ENCODE measurements at regions not wholly inside any gene's neighbourhood (a gene's known extent, or its start where the extent isn't known, plus 50 kb on each side); places are given as distances from the start of the nearest gene placed in this dataset.

DNA sequence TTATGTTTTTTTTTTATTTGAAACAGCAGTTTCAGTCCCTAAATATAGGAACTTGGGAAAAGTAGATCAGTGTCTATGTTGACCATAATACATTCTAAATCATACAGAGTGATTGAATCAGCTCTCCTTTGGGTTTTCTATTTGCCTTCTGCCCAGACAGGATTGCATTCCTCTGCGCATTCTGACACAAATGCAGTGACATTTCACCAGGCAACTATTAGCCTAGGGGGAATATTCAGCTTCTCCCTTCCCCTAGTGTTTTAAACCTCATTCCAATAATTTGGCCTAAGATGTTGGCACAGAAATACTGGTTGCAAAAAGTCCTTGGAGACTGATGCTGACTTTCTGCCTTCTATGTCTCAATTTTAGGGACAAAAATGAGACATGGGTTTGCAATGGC lies 172.8 kb downstream of the PTGER3 start:
- no peak for TF ChIP-seq RAD21 (IDR thresholded peaks at IDR 0.05; ENCODE audit: low read depth)
- TF ChIP-seq TEAD4 (IDR thresholded peaks at IDR 0.05) = no peak
- TF ChIP-seq ZBTB7A (IDR thresholded peaks at IDR 0.05; ENCODE audit: low read depth) = no peak
- TF ChIP-seq, protein P1, sequence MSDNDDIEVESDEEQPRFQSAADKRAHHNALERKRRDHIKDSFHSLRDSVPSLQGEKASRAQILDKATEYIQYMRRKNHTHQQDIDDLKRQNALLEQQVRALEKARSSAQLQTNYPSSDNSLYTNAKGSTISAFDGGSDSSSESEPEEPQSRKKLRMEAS (IDR thresholded peaks at IDR 0.05) = no peak
- no peak for TF ChIP-seq CREB1 (IDR thresholded peaks at IDR 0.05; ENCODE audit: low read depth)
- TF ChIP-seq, protein P2, sequence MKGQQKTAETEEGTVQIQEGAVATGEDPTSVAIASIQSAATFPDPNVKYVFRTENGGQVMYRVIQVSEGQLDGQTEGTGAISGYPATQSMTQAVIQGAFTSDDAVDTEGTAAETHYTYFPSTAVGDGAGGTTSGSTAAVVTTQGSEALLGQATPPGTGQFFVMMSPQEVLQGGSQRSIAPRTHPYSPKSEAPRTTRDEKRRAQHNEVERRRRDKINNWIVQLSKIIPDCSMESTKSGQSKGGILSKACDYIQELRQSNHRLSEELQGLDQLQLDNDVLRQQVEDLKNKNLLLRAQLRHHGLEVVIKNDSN (IDR thresholded peaks at IDR 0.05) = no peak
- TF ChIP-seq EP300 (IDR thresholded peaks at IDR 0.05; ENCODE audit: borderline replicate concordance) = no peak
